Heart left ventricle (tissue), 16 donors: ENCODE measurements at regions not wholly inside any gene's neighbourhood (a gene's known extent, or its start where the extent isn't known, plus 50 kb on each side); places are given as distances from the start of the nearest gene placed in this dataset.

Source experiments
- ATAC-seq, 4 donors: fragments of 200-7000 bp; cut with Tn5 transposase; one replicate each; pipeline ENCODE4 v1.9.1; 2020 to 2022; ENCODE audit warnings: moderate library complexity in 4 of 4, mild to moderate bottlenecking in 3 of 4, moderate number of reproducible peaks in 1 of 4
- DNase-seq, 5 donors: peaks; one replicate each; pipeline ENCODE4 v3.0.0-alpha.2; 2020
- H3K27ac ChIP-seq, 12 donors: fragments of 200-600 bp; sonication (generic) in 4 of 12; one replicate each; pipeline versions ENCODE4 v1.5.0 to v1.8.0; 2016 to 2022; ENCODE audit warnings: mild to moderate bottlenecking in 2 of 12
- H3K27me3 ChIP-seq, 9 donors: fragments of 200-600 bp; sonication (generic) in 2 of 9; one replicate each; pipeline versions ENCODE4 v1.5.1 to v1.8.0; 2016 to 2022; ENCODE audit warnings: mild to moderate bottlenecking in 3 of 9
- H3K36me3 ChIP-seq, 9 donors: fragments of 200-600 bp; sonication (generic) in 2 of 9; one replicate each; pipeline versions ENCODE4 v1.5.0 to v1.8.0; 2018 to 2022; ENCODE audit warnings: mild to moderate bottlenecking in 2 of 9
- H3K4me1 ChIP-seq, 12 donors: fragments of 200-600 bp; sonication (generic) in 4 of 12; one replicate each; pipeline versions ENCODE4 v1.5.0 to v1.8.0; 2016 to 2022; ENCODE audit warnings: mild to moderate bottlenecking in 3 of 12
- H3K4me3 ChIP-seq, 12 donors: fragments of 200-600 bp; sonication (generic) in 4 of 12; one replicate each; pipeline versions ENCODE4 v1.5.0 to v1.8.0; 2017 to 2022; ENCODE audit warnings: mild to moderate bottlenecking in 9 of 12, moderate library complexity in 4 of 12
- H3K9me3 ChIP-seq, 12 donors: fragments of 200-600 bp; sonication (generic) in 4 of 12; one replicate each; pipeline versions ENCODE4 v1.5.0 to v1.8.0; 2016 to 2022; ENCODE audit warnings: mild to moderate bottlenecking in 1 of 12
- CTCF ChIP-seq, 12 donors: fragments of 200-600 bp; sonication (generic) in 4 of 12; IDR thresholded peaks; one replicate each; pipeline versions ENCODE4 v1.5.0 to v1.8.0; 2018 to 2022; ENCODE audit warnings: antibody characterized with exemption in 12 of 12, mild to moderate bottlenecking in 5 of 12
- POLR2A ChIP-seq, 2 donors: fragments of 450-650 bp; IDR thresholded peaks; one replicate each; pipeline ENCODE4 v1.6.1; 2017; ENCODE audit warnings: antibody characterized with exemption in 2 of 2, mild to moderate bottlenecking in 2 of 2, moderate library complexity in 2 of 2
- whole genome bisulfite sequencing, 4 donors: extraction: QIAGEN DNeasy Blood & Tissue Kit in 2 of 4; methylation state at CpG; one replicate each; pipeline versions ENCODE4 v1.1.5 to v1.1.7; 2013 to 2018; 5-methylcytosine and 5-hydroxymethylcytosine counted together
- intact Hi-C, 10 donors: fragments of 100-400 bp; cut with DNase I; formaldehyde crosslinking; loops; one replicate each; pipeline versions ENCODE4 v1.11.1 to v1.14.2; 2022
- donor health status: ischemic (EF 13 %, LVEDD 7.1; RV severe dilation, severe dysfunction).
- donor health status: healthy with polysubstance abuse.
- donor health status: DM: no; HTN: yes; CAD: no.
- donor health status: DM: no; HTN: no; CAD: no.
- donor health status: ischemic (EF 25% LVEDD 6.9; RV normal size, moderate dysfunction).
- donor health status: ischemic (EF 25% LVEDD 5.7; RV mildly dilated, moderate dysfunction).
- donor health status: healthy.
- donor health status: DM: yes; HTN: yes; CAD: no.
- donor health status: ischemic (EF 35%, LVEDD 5.7; RV mildly dilated, moderate dysfunction).
- donor health status: nonischemic (EF 11% LVEDD 7.7; RV severe dilation, severe dysfunction).
- donor health status: DM: yes; HTN: yes; CAD: no.
- donor health status: PGD.
- donor health status: ischemic (EF 29% LVEDD 5.4; RV normal size, mild dysfunction).
- donor health status: nonischemic (EF 23%, LVEDD 6.1; RV moderate dilation, normal function).

DNA sequence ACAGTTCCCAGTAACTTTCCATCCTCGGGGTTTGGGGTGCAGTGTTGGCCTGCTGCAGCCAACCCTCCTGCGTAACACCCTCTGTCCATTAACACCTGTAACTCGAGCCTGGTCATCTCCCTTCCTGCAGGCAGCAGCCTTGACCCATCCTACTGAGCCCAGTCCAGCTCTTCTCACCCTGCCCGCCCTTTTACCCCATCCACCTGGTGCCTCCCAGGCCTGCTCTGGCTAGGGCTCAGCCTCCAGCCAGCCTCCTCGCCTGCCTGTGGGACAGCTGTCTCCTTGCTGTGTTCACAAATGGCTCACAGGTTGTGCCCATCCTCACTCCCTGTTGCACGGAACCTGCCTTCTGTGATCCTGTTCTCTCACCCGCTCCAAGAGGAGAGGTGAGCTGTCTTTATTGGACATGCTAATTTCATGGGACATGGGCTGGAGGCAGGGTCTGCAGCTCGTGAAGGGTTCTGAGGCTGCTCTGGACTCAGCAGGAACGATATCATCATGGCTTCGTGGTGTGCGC lies 277.2 kb upstream of the TCERG1L start:
- H3K27ac ChIP-seq: no peak overlapping the region
- intact Hi-C loops: no loop called here
- WGBS, 4 donors: 76 to 80% (median 78%) methylated on average over 11 of the region's 11 CpGs
- TF ChIP-seq CTCF (IDR thresholded peaks at IDR 0.05): no peak
- no peaks in the 10 kb centered on the region for H3K4me1 ChIP-seq
- no peak for ATAC-seq
- H3K27me3 ChIP-seq: peaks cover 0 to 13% (median 0%) of the 10 kb centered on the region in 9 donors
- no peak overlapping the region for H3K4me3 ChIP-seq
- peaks cover 0 to 7% (median 0%) of the 10 kb centered on the region in 12 donors for H3K9me3 ChIP-seq
- no peaks in the 10 kb centered on the region for H3K36me3 ChIP-seq
- no peak for DNase-seq

DNA sequence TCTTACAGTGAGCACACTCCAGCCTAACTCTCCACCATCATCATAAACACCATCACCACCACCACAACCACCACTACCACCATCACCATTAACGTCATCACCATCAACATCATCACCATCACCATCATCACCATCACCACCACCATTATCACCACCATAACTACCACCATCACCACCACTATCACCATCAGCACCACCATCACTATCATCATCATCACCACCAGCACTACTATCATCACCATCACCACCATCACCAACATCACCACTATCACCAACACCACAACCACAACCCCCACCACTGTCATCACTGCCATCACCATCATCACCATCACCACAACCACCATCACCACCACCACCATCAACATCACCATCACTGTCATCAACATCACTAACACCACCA lies 279.0 kb upstream of the TCERG1L start:
- Histone ChIP-seq H3K27me3 (peaks cover 0 to 8% (median 0%) of the 10 kb centered on the region in 9 donors), H3K36me3 (no peaks in the 10 kb centered on the region), H3K4me1 (no peaks in the 10 kb centered on the region), H3K9me3 (peaks cover 0 to 7% (median 0%) of the 10 kb centered on the region in 12 donors), H3K27ac (no peak overlapping the region), H3K4me3 (no peak overlapping the region)
- DNase-seq (no peak), ATAC-seq (no peak)
- 69 to 82% (median 73%) methylated on average over 1 of the region's 1 CpG for WGBS, 4 donors
- intact Hi-C loops: no loop called here
- TF ChIP-seq POLR2A (IDR thresholded peaks at IDR 0.05): no peak
- no peak for TF ChIP-seq CTCF (IDR thresholded peaks at IDR 0.05)

DNA sequence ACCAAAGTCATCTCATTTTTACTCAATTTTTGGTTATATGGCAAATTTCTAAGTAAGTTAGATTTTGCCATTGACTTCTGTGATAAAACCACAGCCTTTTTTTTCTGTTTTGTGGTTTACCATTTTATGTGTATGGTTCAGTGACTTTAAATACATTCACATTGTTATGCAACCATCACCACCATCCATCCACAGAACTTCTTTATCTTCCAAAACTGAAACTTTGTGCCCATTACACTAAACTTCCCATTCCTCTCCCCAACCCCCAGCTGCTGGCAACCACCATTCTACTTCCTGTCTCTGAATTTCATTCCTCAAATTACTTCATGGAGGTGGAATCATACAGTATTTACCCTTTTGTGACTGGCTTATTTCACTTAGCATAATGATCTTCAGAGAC lies 280.4 kb upstream of the TCERG1L start:
- Histone ChIP-seq H3K27me3 (peaks cover 0 to 5% (median 0%) of the 10 kb centered on the region in 9 donors), H3K36me3 (no peaks in the 10 kb centered on the region), H3K4me3 (no peak overlapping the region), H3K9me3 (peaks cover 0 to 7% (median 0%) of the 10 kb centered on the region in 12 donors), H3K27ac (no peak overlapping the region), H3K4me1 (no peaks in the 10 kb centered on the region)
- intact Hi-C loops: no loop called here
- DNase-seq (no peak), ATAC-seq (no peak)
- TF ChIP-seq CTCF (IDR thresholded peaks at IDR 0.05) (no peak), POLR2A (IDR thresholded peaks at IDR 0.05) (no peak)

DNA sequence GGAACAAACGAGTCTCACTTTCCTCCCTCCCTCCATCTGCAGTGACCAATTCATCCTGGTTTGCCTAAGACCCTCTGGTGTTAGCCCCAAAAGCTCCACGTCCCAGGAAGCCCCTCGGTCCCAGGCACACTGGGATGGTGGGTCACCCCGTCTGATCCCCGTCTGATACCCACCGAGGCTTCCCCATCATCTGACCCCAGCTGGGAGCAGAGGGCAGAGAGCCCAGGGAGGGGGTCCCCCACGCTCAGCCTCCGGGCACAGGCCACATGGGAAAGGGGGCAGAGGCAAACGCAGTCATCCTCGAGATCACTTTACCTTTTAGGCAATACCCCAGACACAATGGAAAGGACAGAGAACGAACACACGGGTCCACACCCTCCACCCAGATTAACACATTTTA lies 291.6 kb upstream of the PPP2R2D start:
- Histone ChIP-seq H3K27ac (no peak overlapping the region), H3K4me3 (no peak overlapping the region), H3K4me1 (no peaks in the 10 kb centered on the region), H3K9me3 (peaks cover 0 to 25% (median 12%) of the 10 kb centered on the region in 12 donors), H3K27me3 (peaks cover 0 to 16% (median 0%) of the 10 kb centered on the region in 9 donors), H3K36me3 (no peaks in the 10 kb centered on the region)
- intact Hi-C loops: no loop called here
- TF ChIP-seq CTCF (IDR thresholded peaks at IDR 0.05) (no peak), POLR2A (IDR thresholded peaks at IDR 0.05) (no peak)
- WGBS, 4 donors: 73 to 79% (median 76%) methylated on average over 12 of the region's 12 CpGs
- no peak for ATAC-seq
- no peak for DNase-seq
